Trophoblast cell (in vitro differentiated cells and primary cell): ENCODE measurements at regions not wholly inside any gene's neighbourhood (a gene's known extent, or its start where the extent isn't known, plus 50 kb on each side); places are given as distances from the start of the nearest gene placed in this dataset.

Source experiments
- DNase-seq, 2 donors: peaks; one replicate each; pipeline ENCODE4 v3.0.0-alpha.2; 2016
- H2AFZ ChIP-seq: 2 replicates; pipeline ENCODE4 v1.6.1; 2013; ENCODE audit warnings: low read length, moderate library complexity, mild to moderate bottlenecking; ENCODE audit not compliant: insufficient read depth, poor library complexity
- H2AK5ac ChIP-seq: 2 replicates; pipeline ENCODE4 v1.6.1; 2013; ENCODE audit warnings: mild to moderate bottlenecking, low read length
- H2BK120ac ChIP-seq: 2 replicates; pipeline ENCODE4 v1.6.1; 2013; ENCODE audit warnings: low read length, mild to moderate bottlenecking, moderate library complexity; ENCODE audit not compliant: insufficient read depth, poor library complexity
- H2BK12ac ChIP-seq: 2 replicates; pipeline ENCODE4 v1.6.1; 2013; ENCODE audit warnings: mild to moderate bottlenecking, low read length, moderate library complexity
- H2BK5ac ChIP-seq: 2 replicates; pipeline ENCODE4 v1.6.1; 2013; ENCODE audit warnings: low read length, low read depth, moderate library complexity, mild to moderate bottlenecking; ENCODE audit not compliant: poor library complexity
- H3K14ac ChIP-seq: 2 replicates; pipeline ENCODE4 v1.6.1; 2013; ENCODE audit warnings: mild to moderate bottlenecking, low read length
- H3K18ac ChIP-seq: 2 replicates; pipeline ENCODE4 v1.6.1; 2013; ENCODE audit warnings: mild to moderate bottlenecking, low read length
- H3K23ac ChIP-seq: 2 replicates; pipeline ENCODE4 v1.6.1; 2013; ENCODE audit warnings: low read length
- H3K27ac ChIP-seq: 2 replicates; pipeline ENCODE4 v1.5.1; 2013; ENCODE audit warnings: low read depth, mild to moderate bottlenecking, inconsistent platforms, low read length, moderate library complexity
- H3K27me3 ChIP-seq: 2 replicates; pipeline ENCODE4 v1.6.1; 2013; ENCODE audit warnings: inconsistent platforms, mild to moderate bottlenecking, low read length, moderate library complexity; ENCODE audit not compliant: insufficient read depth
- H3K36me3 ChIP-seq, 2 experiments: 1 replicate in 1 of 2; 2 replicates in 1 of 2; pipeline ENCODE4 v1.6.1; 2013; ENCODE audit warnings: low read length in 2 of 2, mild to moderate bottlenecking in 2 of 2, moderate library complexity in 1 of 2; ENCODE audit not compliant: insufficient read depth in 2 of 2, control insufficient read depth in 1 of 2
- H3K4ac ChIP-seq: 2 replicates; pipeline ENCODE4 v1.6.1; 2013; ENCODE audit warnings: low read depth, mild to moderate bottlenecking, low read length, moderate library complexity
- H3K4me1 ChIP-seq, 2 experiments: 1 replicate in 1 of 2; 2 replicates in 1 of 2; pipeline ENCODE4 v1.6.1; 2013; ENCODE audit warnings: low read length in 2 of 2, mild to moderate bottlenecking in 2 of 2, moderate library complexity in 1 of 2; ENCODE audit not compliant: insufficient read depth in 2 of 2, control insufficient read depth in 1 of 2
- H3K4me2 ChIP-seq: 2 replicates; pipeline ENCODE4 v1.6.1; 2013; ENCODE audit warnings: inconsistent platforms, mild to moderate bottlenecking, low read length, moderate library complexity
- H3K4me3 ChIP-seq: 2 replicates; pipeline ENCODE4 v1.5.1; 2013; ENCODE audit warnings: mild to moderate bottlenecking, low read depth, low read length, inconsistent platforms
- H3K79me1 ChIP-seq: one replicate; pipeline ENCODE4 v1.6.1; 2013; ENCODE audit warnings: low read length
- H3K79me2 ChIP-seq: 2 replicates; pipeline ENCODE4 v1.6.1; 2013; ENCODE audit warnings: low read length, mild to moderate bottlenecking; ENCODE audit not compliant: control insufficient read depth, insufficient read depth, poor library complexity
- H3K9ac ChIP-seq: 2 replicates; pipeline ENCODE4 v1.6.1; 2013; ENCODE audit warnings: mild to moderate bottlenecking, low read length
- H3K9me3 ChIP-seq: 2 replicates; pipeline ENCODE4 v1.6.1; 2013; ENCODE audit warnings: low read depth, mild to moderate bottlenecking, control low read depth, inconsistent platforms, low read length; ENCODE audit not compliant: insufficient read depth
- H4K12ac ChIP-seq: 2 replicates; pipeline ENCODE4 v1.6.1; 2013; ENCODE audit warnings: low read depth, mild to moderate bottlenecking, low read length, moderate library complexity
- H4K8ac ChIP-seq: 2 replicates; pipeline ENCODE4 v1.6.1; 2013; ENCODE audit warnings: low read depth, mild to moderate bottlenecking, low read length, moderate library complexity
- H4K91ac ChIP-seq: one replicate; pipeline ENCODE4 v1.6.1; 2013; ENCODE audit warnings: low read depth, mild to moderate bottlenecking, low read length, moderate library complexity
- WGBS: extraction: QIAGEN DNeasy Blood & Tissue Kit; methylation state at CpG from one replicate; pipeline ENCODE4 v1.1.7; 2013; ENCODE audit warnings: missing lambda C conversion rate; ENCODE audit not compliant: insufficient read length, insufficient coverage; ENCODE audit errors: extremely low coverage; 5-methylcytosine and 5-hydroxymethylcytosine counted together

- Histone ChIP-seq H3K18ac (no peak overlapping the region), H2BK5ac (no peak overlapping the region), H2BK120ac (no peak overlapping the region), H4K12ac (no peak overlapping the region), H3K79me1 (no peaks in the 10 kb centered on the region), H3K4me2 (no peak overlapping the region), H3K14ac (no peak overlapping the region), H3K9ac (no peak overlapping the region), H3K79me2 (no peaks in the 10 kb centered on the region), H3K36me3 (no peaks in the 10 kb centered on the region), H3K4me1 (no peaks in the 10 kb centered on the region), H3K4me3 (no peak overlapping the region), H2BK12ac (no peak overlapping the region), H4K91ac (no peak overlapping the region), H2AK5ac (no peak overlapping the region), H3K23ac (no peak overlapping the region), H2AFZ (no peak overlapping the region), H3K27ac (no peak overlapping the region), H3K4ac (no peak overlapping the region), H3K9me3 (no peaks in the 10 kb centered on the region), H3K27me3 (no peaks in the 10 kb centered on the region), H4K8ac (no peak overlapping the region)
- no CpG with 5 or more reads among the region's 5 CpGs for WGBS
- DNase-seq: no peak
Measured at GRCh38 chr11:113613619-113614018, 92.5 kb downstream of the TMPRSS5 start.

- no peak overlapping the region for H2AK5ac ChIP-seq
- no peak overlapping the region for H3K9ac ChIP-seq
- H2BK120ac ChIP-seq: no peak overlapping the region
- whole genome bisulfite sequencing: no CpG with 5 or more reads among the region's 1 CpG
- no peak overlapping the region for H4K91ac ChIP-seq
- H2BK5ac ChIP-seq: no peak overlapping the region
- H3K4ac ChIP-seq: no peak overlapping the region
- no peak overlapping the region for H3K4me3 ChIP-seq
- no peak overlapping the region for H3K27ac ChIP-seq
- no peak overlapping the region for H3K23ac ChIP-seq
- H3K79me1 ChIP-seq: no peaks in the 10 kb centered on the region
- H4K8ac ChIP-seq: no peak overlapping the region
- DNase-seq: no peak
- H3K36me3 ChIP-seq: no peaks in the 10 kb centered on the region
- no peak overlapping the region for H4K12ac ChIP-seq
- no peak overlapping the region for H2AFZ ChIP-seq
- H3K4me2 ChIP-seq: no peak overlapping the region
- no peak overlapping the region for H2BK12ac ChIP-seq
- H3K79me2 ChIP-seq: no peaks in the 10 kb centered on the region
- no peaks in the 10 kb centered on the region for H3K27me3 ChIP-seq
- no peak overlapping the region for H3K14ac ChIP-seq
- H3K9me3 ChIP-seq: no peaks in the 10 kb centered on the region
- no peaks in the 10 kb centered on the region for H3K4me1 ChIP-seq
- H3K18ac ChIP-seq: no peak overlapping the region
Measured at GRCh38 chr11:113604186-113604585, 101.9 kb downstream of the TMPRSS5 start.

- no peak for DNase-seq
- H3K36me3 ChIP-seq: no peaks in the 10 kb centered on the region
- no peak overlapping the region for H3K18ac ChIP-seq
- no peak overlapping the region for H2AFZ ChIP-seq
- H3K23ac ChIP-seq: no peak overlapping the region
- no peaks in the 10 kb centered on the region for H3K79me1 ChIP-seq
- no peak overlapping the region for H3K27ac ChIP-seq
- no peaks in the 10 kb centered on the region for H3K4me1 ChIP-seq
- H3K9me3 ChIP-seq: no peaks in the 10 kb centered on the region
- H2BK12ac ChIP-seq: no peak overlapping the region
- H2AK5ac ChIP-seq: no peak overlapping the region
- no peak overlapping the region for H3K4me3 ChIP-seq
- H3K4me2 ChIP-seq: no peak overlapping the region
- H4K91ac ChIP-seq: no peak overlapping the region
- H2BK5ac ChIP-seq: no peak overlapping the region
- H3K14ac ChIP-seq: no peak overlapping the region
- WGBS: no CpG with 5 or more reads among the region's 5 CpGs
- H3K27me3 ChIP-seq: no peaks in the 10 kb centered on the region
- no peaks in the 10 kb centered on the region for H3K79me2 ChIP-seq
- H4K8ac ChIP-seq: no peak overlapping the region
- H4K12ac ChIP-seq: no peak overlapping the region
- H2BK120ac ChIP-seq: no peak overlapping the region
- no peak overlapping the region for H3K9ac ChIP-seq
- no peak overlapping the region for H3K4ac ChIP-seq
Measured at GRCh38 chr11:113603277-113604059, 102.6 kb downstream of the TMPRSS5 start.

- Histone ChIP-seq H4K12ac (no peak overlapping the region), H2BK120ac (no peak overlapping the region), H3K18ac (no peak overlapping the region), H3K36me3 (no peaks in the 10 kb centered on the region), H3K4me1 (no peaks in the 10 kb centered on the region), H2BK5ac (no peak overlapping the region), H2BK12ac (no peak overlapping the region), H3K79me2 (no peaks in the 10 kb centered on the region), H3K23ac (no peak overlapping the region), H2AK5ac (no peak overlapping the region), H2AFZ (no peak overlapping the region), H3K27me3 (no peaks in the 10 kb centered on the region), H4K91ac (no peak overlapping the region), H3K9ac (no peak overlapping the region), H4K8ac (no peak overlapping the region), H3K4me2 (no peak overlapping the region), H3K27ac (no peak overlapping the region), H3K9me3 (no peaks in the 10 kb centered on the region), H3K14ac (no peak overlapping the region), H3K79me1 (no peaks in the 10 kb centered on the region), H3K4ac (no peak overlapping the region), H3K4me3 (no peak overlapping the region)
- no peak for DNase-seq
- no CpG with 5 or more reads among the region's 2 CpGs for WGBS
Measured at GRCh38 chr11:113602483-113602882, 103.6 kb downstream of the TMPRSS5 start.
